ENCODE measurements at regions not wholly inside any gene's neighbourhood (a gene's known extent, or its start where the extent isn't known, plus 50 kb on each side); places are given as distances from the start of the nearest gene placed in this dataset.

DNA sequence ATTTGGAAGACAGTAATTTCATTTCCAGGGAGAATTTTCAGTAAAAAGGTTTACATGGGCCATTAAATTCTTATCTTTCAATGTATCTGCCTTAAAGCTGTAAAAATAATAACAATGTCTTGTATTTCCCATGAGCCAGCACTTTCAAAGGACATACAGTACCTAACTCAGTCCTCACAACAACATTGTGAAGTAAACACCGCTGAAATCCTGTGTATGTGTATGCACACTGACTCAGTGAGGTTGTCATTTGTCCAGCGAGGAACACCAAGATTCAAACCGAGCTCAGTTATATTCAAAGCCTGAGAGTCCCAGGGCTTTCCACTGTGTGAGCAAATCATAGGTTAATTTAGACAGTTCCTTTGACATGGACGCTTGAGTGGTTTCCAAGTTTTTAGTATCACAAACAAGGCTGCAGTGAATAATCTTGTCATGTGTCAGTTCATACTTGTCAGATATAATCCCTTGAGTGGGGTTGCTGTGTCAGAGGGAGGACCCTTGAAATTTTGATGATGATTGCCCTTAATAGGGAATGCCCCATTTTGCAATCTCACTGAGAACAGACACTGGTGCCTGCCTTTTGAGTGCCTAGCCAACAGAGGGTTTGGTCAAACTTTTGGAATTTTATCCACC lies 50.0 kb upstream of the SLC22A23 start:
- DNase-seq (ENCODE audit: low read depth in 4 of 4, low spot score in 3 of 4), result no peak
